ENCODE measurements at regions not wholly inside any gene's neighbourhood (a gene's known extent, or its start where the extent isn't known, plus 50 kb on each side); places are given as distances from the start of the nearest gene placed in this dataset.

- no peak for TF ChIP-seq CTCF (conservative IDR thresholded peaks at IDR 0.05)
- TF ChIP-seq EZH2 (IDR thresholded peaks at IDR 0.05; ENCODE audit: low read depth), result no peak
Observed at GRCh38 chr2:189308056-189308790, 128.7 kb upstream of the COL5A2 start.

Measured in PC-9 (cell line).